Superior temporal gyrus (tissue), 1 donor: ENCODE measurements at regions not wholly inside any gene's neighbourhood (a gene's known extent, or its start where the extent isn't known, plus 50 kb on each side); places are given as distances from the start of the nearest gene placed in this dataset.
"Not testable (repeated sequence)": the region's sequence is repeated elsewhere in the genome, so short reads cannot be mapped to it uniquely, and the experiment has no call there.

Experiments used
- DNase-seq: peaks from one replicate; pipeline ENCODE4 v3.0.0-alpha.2; 2016; ENCODE audit errors: extremely low spot score

- DNase-seq: no peak
Measured at GRCh38 chr14:89697281-89698060, 257.1 kb downstream of the EFCAB11 start.

DNA sequence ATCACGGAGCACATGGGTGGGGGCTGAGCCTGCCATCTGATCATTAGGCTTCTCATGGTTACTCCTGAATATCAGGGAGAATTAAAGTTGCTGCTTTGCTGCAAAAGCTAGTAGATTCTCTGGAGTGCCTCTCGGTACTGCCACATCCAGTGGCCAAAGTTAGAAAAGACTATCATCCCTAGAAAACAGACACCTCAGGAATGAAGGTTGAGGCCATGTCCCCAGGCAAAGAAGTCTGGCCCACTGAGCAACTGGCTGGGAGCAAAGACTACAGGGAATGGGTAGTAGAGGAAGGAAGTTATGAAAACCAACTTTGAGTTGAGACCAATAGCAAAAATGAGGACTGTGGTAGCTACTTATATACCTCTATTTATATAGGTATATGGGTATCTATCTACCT lies 258.7 kb downstream of the EFCAB11 start:
- DNase-seq: no peak

DNA sequence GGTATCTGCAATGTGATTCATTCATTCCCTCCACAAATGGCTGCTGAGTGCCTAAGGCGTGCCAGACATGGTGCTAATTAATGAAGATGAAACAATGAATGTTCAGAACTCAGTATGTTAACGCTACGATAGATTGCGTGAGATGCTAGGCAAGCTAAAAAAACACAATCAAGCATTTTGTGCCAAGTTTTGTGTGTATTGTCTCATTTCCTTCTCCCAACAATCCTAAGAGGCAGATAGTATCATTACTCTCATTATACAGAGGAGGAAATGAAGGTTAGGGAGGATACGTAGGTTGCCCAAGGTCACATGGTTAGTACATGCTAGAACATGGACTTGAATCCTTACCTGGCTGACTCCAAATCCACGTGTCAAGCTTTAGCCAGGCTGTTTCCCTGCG lies 264.4 kb downstream of the EFCAB11 start:
- no peak for DNase-seq

- DNase-seq: not testable (repeated sequence)
Measured at GRCh38 chr14:89689711-89690110, 264.8 kb downstream of the EFCAB11 start.

DNA sequence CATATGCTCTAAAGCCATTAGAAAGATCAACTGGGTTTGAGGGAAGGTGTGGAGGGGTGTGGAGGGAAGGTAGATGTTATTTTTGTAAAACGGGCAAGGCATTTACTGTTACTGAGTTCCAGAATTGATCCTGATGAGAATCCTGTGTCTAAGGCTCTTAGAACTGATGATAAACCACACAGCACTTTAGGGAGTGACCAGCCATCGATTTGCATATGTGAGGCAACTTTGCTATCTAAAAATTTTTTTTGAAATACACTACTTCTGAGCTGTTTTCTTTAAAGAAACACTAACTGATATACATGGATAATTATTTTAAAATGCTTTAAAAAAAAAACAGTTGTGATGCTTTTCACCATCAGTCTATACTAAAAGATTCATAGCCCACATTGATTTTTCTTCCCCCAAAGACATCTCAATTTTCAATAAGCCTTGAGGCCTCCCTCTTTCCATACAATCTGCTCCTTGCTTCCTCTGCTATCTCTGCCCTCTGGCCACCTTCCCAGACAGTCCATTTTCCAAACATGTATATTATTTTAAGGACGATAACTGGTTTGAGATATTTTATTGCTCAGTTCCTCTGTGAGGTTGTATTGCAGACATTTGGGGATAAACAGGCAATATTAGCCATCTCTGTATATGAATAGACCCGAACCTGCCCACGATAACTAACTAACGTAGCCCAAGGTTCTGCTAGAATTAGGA lies 265.9 kb downstream of the EFCAB11 start:
- DNase-seq: no peak

DNA sequence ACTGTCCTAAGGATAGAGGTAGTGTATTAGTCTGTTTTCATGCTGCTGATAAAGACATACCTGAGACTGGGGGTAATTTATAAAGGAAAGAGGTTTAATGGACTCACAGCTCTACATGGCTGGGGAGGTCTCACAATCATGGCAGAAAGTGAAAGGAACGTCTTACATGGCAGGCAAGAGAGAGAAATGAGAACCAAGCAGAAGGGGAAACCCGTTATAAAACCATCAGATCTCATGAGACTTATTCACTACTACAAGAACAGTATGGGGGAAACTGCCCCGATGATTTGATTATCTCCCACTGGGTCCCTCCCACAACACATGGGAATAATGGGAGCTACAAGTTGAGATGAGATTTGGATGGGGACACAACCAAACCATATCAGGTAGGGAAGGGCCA lies 267.4 kb downstream of the EFCAB11 start:
- not testable (repeated sequence) for DNase-seq

- DNase-seq: no peak
Measured at GRCh38 chr14:89684139-89684538, 267.1 kb upstream of the FOXN3 start.

DNA sequence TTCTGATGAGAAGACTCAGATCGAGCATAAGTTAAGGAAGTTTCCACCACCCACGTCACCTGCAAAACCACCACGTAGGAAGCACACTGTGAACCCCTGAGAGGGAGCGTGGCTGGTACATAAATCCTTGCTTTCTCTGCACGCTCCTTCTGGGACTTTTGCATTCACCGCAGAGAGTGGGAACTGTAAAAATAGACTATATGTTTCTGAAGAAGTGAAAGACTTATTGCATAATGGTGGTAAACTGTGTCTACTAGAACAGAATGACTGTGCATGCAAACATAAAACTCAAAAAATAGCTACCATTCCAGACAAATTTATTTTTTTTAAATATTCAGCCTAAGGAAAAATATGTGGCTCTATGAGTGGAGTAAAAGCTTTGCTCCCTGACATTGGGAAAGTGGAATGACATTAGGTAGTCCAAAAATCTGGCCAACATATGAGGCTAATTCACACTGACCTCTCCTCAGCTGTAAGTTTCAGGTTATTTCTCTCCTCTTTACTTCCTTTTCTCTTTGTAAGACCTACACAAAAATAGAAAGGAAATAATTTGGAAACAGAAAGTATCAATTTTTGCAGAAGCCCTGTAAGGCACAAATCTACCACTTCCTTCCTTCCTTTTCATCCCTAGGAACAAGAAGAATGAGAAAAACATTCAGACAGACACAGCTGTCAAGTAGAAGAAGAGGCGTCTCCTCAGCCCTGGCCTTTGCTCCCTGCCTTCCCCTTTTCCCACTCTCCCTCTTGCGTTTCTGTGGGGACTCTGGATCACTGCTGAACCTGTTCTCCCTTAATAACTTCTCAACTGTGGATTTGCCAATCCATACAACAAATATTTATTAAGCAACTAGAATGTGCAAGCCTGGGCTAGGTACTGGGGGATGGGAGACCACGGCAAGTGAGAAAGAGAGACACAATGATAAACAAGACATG lies 264.3 kb upstream of the FOXN3 start:
- DNase-seq: peak; percentile 73

DNA sequence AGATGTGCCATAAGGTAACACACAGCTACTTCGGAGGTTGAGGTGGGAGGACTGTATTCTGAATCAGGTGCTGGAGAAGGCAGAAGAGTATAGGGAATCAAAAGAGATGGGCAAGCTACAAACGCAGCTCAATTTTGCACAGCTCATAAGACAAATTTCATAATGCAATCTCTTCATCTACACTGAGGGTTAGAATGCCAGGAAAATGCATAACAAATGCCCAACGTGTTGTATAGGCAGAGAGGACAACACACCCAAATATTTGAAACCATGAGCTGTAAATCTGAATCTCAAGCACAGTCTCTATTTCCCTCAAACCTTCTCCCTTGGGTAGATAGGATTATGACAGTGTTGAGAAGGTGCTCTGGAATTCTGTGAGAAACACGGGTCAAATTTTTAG lies 263.1 kb upstream of the FOXN3 start:
- no peak for DNase-seq

- no peak for DNase-seq
Measured at GRCh38 chr14:89678768-89679167, 261.7 kb upstream of the FOXN3 start.

- DNase-seq: no peak
Measured at GRCh38 chr14:89675590-89675989, 258.6 kb upstream of the FOXN3 start.

GRCh38 chr14:89674936-89675335 lies 257.9 kb upstream of the FOXN3 start:
- no peak for DNase-seq

DNA sequence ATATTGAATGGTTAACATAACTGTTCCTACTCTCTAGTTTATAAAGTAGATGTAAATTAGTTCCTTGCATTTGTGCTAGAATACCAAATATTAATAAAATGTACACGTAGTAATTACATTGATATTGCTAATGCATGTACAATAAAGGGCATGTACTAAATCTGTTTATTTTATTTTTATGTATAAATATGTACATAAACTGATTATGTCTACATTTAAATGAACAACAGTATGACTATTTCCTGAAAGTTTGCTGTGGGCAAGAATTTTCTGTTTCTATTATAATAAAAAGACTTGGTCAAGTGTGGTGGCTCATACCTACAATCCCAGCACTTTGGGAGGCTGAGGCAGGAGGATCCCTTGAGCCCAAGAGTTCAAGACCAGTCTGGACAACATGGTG lies 257.2 kb upstream of the FOXN3 start:
- no peak for DNase-seq

GRCh38 chr14:89673512-89674225 lies 256.6 kb upstream of the FOXN3 start:
- DNase-seq: no peak

GRCh38 chr14:89672636-89673511 lies 255.8 kb upstream of the FOXN3 start:
- no peak for DNase-seq

DNA sequence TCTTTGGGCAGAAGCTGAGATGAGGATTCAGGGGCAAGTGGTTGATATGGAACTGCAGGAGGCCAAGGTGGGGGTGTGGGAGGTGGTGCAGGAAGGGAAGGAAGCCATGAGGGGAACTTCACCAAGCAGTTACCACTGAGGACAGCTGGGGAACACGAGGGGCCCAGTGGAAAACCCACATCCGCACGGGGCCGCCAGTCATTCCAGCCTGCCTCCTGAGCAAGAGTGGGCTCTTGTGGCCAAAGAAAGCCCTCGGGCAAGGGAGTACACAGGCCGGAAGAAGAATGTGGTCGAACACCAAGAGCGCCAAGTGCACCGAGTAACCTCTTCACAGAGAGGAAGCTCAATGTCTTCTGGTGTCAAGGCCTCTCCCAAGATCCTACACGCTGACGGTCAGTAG lies 252.2 kb upstream of the FOXN3 start:
- no peak for DNase-seq

DNA sequence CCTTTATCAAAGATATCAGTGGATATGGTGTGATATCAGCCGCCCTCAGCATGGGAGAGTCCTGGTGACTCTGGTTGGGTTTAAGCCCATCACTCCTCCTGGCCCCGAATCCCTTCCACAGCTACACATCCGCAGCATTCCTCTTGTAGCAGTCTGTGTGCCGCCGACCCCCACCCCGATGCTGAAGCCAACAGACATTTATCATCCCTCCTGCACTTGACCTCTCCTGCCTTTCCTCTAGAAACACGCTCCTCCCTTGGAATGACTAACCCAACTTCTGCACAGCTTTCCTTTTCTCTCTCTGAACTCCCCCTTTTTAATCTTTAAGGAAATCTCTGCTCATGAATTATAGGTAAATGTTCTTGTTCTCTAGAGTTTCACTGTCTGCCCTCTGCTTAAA lies 250.9 kb upstream of the FOXN3 start:
- DNase-seq: no peak

GRCh38 chr14:89665300-89666081 lies 248.5 kb upstream of the FOXN3 start:
- DNase-seq: not testable (repeated sequence)

DNA sequence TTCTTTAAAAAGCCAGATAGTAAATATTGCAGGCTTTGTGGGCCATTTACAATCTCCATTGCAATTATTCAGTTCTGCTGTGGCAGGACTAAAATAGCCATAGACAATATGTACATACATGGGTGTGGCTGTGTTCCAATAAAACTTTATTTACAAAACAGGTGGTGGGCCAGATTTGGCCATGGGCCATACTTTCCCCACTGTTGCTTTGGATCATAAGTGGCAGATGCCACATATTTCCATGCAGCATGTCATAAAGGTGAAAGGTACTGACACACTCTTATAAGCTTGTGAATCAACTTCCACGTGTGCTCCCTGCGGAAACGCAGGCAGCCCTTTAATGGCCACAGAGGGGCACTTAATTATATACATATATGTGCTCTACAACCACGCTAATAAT lies 244.4 kb upstream of the FOXN3 start:
- DNase-seq: no peak
